Pancreas (tissue), 10 donors: ENCODE measurements at regions not wholly inside any gene's neighbourhood (a gene's known extent, or its start where the extent isn't known, plus 50 kb on each side); places are given as distances from the start of the nearest gene placed in this dataset.
"Not testable (repeated sequence)": the region's sequence is repeated elsewhere in the genome, so short reads cannot be mapped to it uniquely, and the experiment has no call there.

Experiments used
- ATAC-seq, 4 donors: fragments of 200-7000 bp; cut with Tn5 transposase; one replicate each; pipeline versions ENCODE4 v1.8.0 to v1.9.1; 2020; ENCODE audit warnings: mild to moderate bottlenecking in 4 of 4, moderate library complexity in 4 of 4
- DNase-seq, 6 donors: peaks; one replicate each; pipeline ENCODE4 v3.0.0-alpha.2; 2020
- FAIRE-seq: peaks from 2 replicates; lab custom pipeline; 2012; peaks lifted over from hg19 to GRCh38; lab: Jason Lieb, UNC
- H3K27ac ChIP-seq, 4 donors: fragments of 200-600 bp; sonication (generic); 1 replicate in 3 of 4; 2 replicates in 1 of 4; pipeline versions ENCODE4 v1.5.0 to v1.8.0; 2020
- H3K27me3 ChIP-seq, 4 donors: fragments of 200-600 bp; one replicate each; pipeline ENCODE4 v1.8.0; 2021
- H3K36me3 ChIP-seq, 3 donors: fragments of 200-600 bp; sonication (generic) in 1 of 3; one replicate each; pipeline versions ENCODE4 v1.5.0 to v1.8.0; 2020 to 2021
- H3K4me1 ChIP-seq, 3 donors: fragments of 200-600 bp; one replicate each; pipeline ENCODE4 v1.8.0; 2021
- H3K4me3 ChIP-seq, 4 donors: fragments of 200-600 bp; sonication (generic) in 2 of 4; one replicate each; pipeline versions ENCODE4 v1.5.0 to v1.8.0; 2020 to 2021
- H3K9me3 ChIP-seq, 4 donors: fragments of 200-600 bp; one replicate each; pipeline ENCODE4 v1.8.0; 2021
- WGBS, 2 donors: extraction: QIAGEN DNeasy Blood & Tissue Kit; methylation state at CpG; one replicate each; pipeline ENCODE4 v1.1.7; 2013; 5-methylcytosine and 5-hydroxymethylcytosine counted together
- intact Hi-C, 3 donors: fragments of 100-400 bp; cut with DNase I; formaldehyde crosslinking; loops; one replicate each; pipeline versions ENCODE4 v1.11.1 to v1.14.2; 2022
- TF ChIP-seq, protein P1 (sequence below), 4 donors: fragments of 200-600 bp; sonication (generic) in 3 of 4; IDR thresholded peaks; one replicate each; pipeline versions ENCODE4 v1.5.0 to v1.8.0; 2021; ENCODE audit warnings: antibody characterized with exemption in 4 of 4
- donor health status: healthy with polysubstance abuse.
- donor health status: DM: no; HTN: no; CAD: no; lungs with moderate emphysema.
- donor health status: DM: no; HTN: no; CAD: no.
- donor health status: control.
- donor health status: control.
- donor health status: Bipolar disorder and iron deficiency.
- donor health status: DM: yes; HTN: yes; CAD: no.
- donor health status: DM: no; HTN: no; CAD: no.
- donor health status: DM: no; HTN: no; CAD: no.
- donor health status: DM: yes; HTN: yes; CAD: no.

DNA sequence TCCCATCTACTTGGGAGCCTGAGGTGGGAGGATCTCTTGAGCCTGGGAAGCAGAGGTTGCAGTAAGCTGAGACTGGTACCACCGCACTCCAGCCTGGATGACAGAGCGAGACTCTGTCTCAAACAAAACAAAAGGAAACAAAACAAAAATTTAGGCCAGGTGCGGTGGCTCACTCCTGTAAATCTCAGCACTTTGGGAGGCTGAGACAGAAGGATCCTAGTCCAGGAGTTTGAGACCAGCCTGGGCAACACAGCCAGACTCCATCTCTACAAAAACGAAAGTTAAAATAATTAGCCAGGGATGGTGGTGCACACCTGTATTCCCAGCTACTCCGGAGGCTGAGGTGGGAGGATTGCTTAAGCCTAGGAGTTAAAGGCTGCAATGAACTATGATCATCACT lies 183.2 kb upstream of the ZNF217 start:
- DNase-seq: no peak
- no peak overlapping the region for H3K27ac ChIP-seq
- WGBS, 2 donors: 81 to 99% methylated on average over 5 of the region's 5 CpGs
- no peak overlapping the region for H3K4me3 ChIP-seq
- TF ChIP-seq, protein P1, sequence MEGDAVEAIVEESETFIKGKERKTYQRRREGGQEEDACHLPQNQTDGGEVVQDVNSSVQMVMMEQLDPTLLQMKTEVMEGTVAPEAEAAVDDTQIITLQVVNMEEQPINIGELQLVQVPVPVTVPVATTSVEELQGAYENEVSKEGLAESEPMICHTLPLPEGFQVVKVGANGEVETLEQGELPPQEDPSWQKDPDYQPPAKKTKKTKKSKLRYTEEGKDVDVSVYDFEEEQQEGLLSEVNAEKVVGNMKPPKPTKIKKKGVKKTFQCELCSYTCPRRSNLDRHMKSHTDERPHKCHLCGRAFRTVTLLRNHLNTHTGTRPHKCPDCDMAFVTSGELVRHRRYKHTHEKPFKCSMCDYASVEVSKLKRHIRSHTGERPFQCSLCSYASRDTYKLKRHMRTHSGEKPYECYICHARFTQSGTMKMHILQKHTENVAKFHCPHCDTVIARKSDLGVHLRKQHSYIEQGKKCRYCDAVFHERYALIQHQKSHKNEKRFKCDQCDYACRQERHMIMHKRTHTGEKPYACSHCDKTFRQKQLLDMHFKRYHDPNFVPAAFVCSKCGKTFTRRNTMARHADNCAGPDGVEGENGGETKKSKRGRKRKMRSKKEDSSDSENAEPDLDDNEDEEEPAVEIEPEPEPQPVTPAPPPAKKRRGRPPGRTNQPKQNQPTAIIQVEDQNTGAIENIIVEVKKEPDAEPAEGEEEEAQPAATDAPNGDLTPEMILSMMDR (IDR thresholded peaks at IDR 0.05): no peak
- intact Hi-C loops: no loop called here
- peaks cover 4 to 11% (median 7%) of the 10 kb centered on the region in 3 donors for H3K4me1 ChIP-seq
- no peaks in the 10 kb centered on the region for H3K27me3 ChIP-seq
- no peak for ATAC-seq
- H3K36me3 ChIP-seq: no peaks in the 10 kb centered on the region
- no peak for FAIRE-seq
- no peaks in the 10 kb centered on the region for H3K9me3 ChIP-seq

DNA sequence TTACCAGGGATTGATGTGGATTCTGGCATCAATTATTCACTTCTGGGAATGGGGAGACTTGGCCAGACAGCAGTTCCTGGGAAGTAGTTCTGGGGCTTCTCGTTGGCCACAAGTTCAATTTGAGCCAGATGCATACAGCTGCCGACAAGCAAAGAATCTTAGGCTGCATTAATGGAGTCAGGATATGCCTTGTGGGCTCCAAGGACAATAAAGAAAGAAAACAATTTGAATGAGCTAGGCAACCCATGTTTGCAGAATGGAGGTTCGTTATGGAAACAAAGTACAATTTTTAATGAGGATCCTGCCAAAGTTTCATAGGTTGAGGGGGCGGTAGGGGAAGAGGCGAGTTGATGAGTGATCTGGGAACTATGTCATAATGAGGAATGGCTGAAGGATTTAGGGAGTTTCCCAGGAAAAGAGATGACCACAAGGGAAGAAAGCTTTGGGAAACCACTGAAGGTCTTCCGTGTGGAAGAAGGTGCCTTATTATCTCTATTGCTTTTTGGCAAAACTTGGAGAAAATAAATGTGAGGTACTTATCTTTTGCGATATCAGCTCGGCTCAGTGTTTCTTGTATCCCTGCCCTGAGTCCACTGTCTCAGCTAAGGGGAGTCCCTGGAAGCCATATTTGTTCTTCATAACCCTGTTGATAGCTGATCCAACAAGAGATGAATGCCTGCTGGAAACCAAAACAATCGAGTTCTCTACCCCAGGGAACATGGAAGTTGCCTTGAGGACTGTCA lies 181.0 kb upstream of the ZNF217 start:
- Histone ChIP-seq H3K27me3 (no peaks in the 10 kb centered on the region), H3K27ac (peak overlapping the region in 2 of 4 donors; percentile 42 to 61), H3K4me1 (peaks cover 4 to 11% (median 7%) of the 10 kb centered on the region in 3 donors), H3K9me3 (no peaks in the 10 kb centered on the region), H3K36me3 (no peaks in the 10 kb centered on the region), H3K4me3 (no peak overlapping the region)
- DNase-seq (no peak), FAIRE-seq (no peak), ATAC-seq (peak in 1 of 4 donors; percentile 6)
- intact Hi-C loops: no loop called here
- TF ChIP-seq, protein P1 (IDR thresholded peaks at IDR 0.05): no peak
- 69 to 74% methylated on average over 9 of the region's 9 CpGs for WGBS, 2 donors

- FAIRE-seq (peak; percentile 67), DNase-seq (no peak), ATAC-seq (peak in 3 of 4 donors; percentile 7 to 58 (median 52))
- intact Hi-C loops: no loop called here
- Histone ChIP-seq H3K36me3 (no peaks in the 10 kb centered on the region), H3K4me3 (no peak overlapping the region), H3K4me1 (peaks cover 4 to 14% (median 10%) of the 10 kb centered on the region in 3 donors), H3K27ac (peak overlapping the region in 2 of 4 donors; percentile 42 to 61), H3K27me3 (no peaks in the 10 kb centered on the region), H3K9me3 (no peaks in the 10 kb centered on the region)
- TF ChIP-seq, protein P1 (IDR thresholded peaks at IDR 0.05): no peak
- 28 to 31% methylated on average over 1 of the region's 1 CpG for WGBS, 2 donors
Measured at GRCh38 chr20:53773792-53774401, 180.3 kb upstream of the ZNF217 start.

- H3K27me3 ChIP-seq, H3K9me3 ChIP-seq, FAIRE-seq, H3K36me3 ChIP-seq, intact Hi-C loops, DNase-seq, H3K4me3 ChIP-seq, ATAC-seq: not testable (repeated sequence)
- H3K27ac ChIP-seq: peak overlapping the region in 2 of 4 donors; percentile 42 to 56
- 80 to 83% methylated on average over 10 of the region's 10 CpGs for WGBS, 2 donors
- peaks cover 4 to 16% (median 10%) of the 10 kb centered on the region in 3 donors for H3K4me1 ChIP-seq
Measured at GRCh38 chr20:53773066-53773791, 179.6 kb upstream of the ZNF217 start.

GRCh38 chr20:53769041-53769440 lies 175.4 kb upstream of the ZNF217 start:
- DNase-seq (no peak), ATAC-seq (no peak), FAIRE-seq (no peak)
- no peaks in the 10 kb centered on the region for H3K9me3 ChIP-seq
- H3K27me3 ChIP-seq: no peaks in the 10 kb centered on the region
- WGBS, 2 donors: 20 to 22% methylated on average over 5 of the region's 5 CpGs
- no peak overlapping the region for H3K4me3 ChIP-seq
- H3K4me1 ChIP-seq: peaks cover 0 to 14% (median 12%) of the 10 kb centered on the region in 3 donors
- H3K27ac ChIP-seq: no peak overlapping the region
- H3K36me3 ChIP-seq: no peaks in the 10 kb centered on the region
- TF ChIP-seq, protein P1 (IDR thresholded peaks at IDR 0.05): no peak
- intact Hi-C loops: no loop called here
